MV-4-11 (cell line): ENCODE measurements at regions not wholly inside any gene's neighbourhood (a gene's known extent, or its start where the extent isn't known, plus 50 kb on each side); places are given as distances from the start of the nearest gene placed in this dataset.
"Not testable (repeated sequence)": the region's sequence is repeated elsewhere in the genome, so short reads cannot be mapped to it uniquely, and the experiment has no call there.

Experiments
- DNase-seq: peaks from one replicate; lab custom pipeline; 2025; lab: John Stamatoyannopoulos, UW

DNA sequence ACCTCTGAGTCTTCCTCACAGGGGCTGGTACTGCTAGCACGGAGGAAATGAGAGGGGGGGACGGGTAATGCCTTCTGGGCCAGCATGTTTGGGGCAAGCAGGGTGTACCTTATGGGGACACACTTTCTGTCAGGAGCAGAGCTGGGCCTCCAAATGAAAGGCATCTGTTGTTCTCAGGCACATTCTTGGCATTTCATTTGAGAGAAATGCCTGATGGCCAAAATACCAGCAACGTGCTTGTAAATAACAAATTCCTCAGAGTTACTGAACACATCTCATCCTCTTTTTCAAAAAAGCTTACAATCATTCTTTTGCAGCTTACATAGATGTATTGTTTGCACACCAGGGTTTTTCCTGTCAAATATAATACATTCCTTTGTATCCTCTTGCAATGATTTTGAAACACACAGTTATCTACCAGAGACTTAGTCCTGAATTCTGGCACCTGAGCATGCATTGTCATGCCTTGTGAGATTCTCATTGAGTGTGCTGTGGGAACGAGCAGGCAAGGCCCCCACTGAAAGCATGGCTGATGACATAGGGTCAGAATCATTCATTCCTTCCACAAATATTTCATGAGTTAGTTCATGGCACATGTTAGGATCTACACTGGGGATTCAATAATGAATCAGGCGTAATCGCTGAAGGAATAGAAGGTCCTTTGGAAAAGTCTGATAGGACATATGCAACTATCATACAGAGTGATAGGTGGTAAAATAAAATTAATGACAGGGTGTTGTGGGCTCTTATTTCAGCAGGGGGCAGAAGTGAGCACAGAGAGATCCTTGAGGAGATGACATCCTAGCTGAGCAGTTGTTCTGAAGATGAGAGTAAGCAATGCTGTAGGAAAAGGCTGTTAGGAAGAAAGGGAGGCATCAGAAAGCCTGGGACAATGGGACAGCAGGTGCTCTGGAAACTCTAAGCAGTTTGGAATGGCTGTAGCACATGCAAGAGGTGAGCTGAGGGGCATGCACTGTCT, 260.9 kb upstream of the TUT7 start:
- no peak for DNase-seq

DNA sequence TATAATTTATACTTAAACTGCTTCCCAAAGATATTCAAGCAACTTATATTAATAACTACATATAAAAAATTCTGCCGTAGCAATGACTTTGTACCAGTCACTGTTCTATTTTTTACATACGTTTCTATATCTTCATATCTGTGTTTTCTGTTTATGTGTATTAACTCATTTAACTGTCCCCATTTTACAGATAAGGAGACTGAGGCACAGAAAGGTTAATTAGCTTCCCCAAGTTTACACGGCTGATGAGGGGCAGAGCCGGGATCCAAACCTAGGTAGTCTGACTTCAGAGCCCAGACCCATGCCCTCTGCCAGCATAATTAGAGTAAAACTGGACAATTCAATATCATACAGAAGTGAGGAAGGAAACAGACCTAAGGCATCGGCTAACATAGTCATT, 259.7 kb upstream of the TUT7 start:
- no peak for DNase-seq

DNA sequence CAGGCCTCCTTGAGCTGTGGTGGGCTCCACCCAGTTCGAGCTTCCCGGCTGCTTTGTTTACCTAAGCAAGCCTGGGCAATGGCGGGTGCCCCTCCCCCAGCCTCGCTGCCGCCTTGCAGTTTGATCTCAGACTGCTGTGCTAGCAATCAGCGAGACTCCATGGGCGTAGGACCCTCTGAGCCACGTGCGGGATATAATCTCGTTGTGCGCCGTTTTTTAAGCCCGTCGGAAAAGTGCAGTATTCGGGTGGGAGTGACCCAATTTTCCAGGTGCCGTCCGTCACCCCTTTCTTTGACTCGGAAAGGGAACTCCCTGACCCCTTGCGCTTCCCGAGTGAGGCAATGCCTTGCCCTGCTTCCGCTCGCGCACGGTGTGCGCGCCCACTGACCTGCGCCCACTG, 257.3 kb upstream of the TUT7 start:
- not testable (repeated sequence) for DNase-seq

DNA sequence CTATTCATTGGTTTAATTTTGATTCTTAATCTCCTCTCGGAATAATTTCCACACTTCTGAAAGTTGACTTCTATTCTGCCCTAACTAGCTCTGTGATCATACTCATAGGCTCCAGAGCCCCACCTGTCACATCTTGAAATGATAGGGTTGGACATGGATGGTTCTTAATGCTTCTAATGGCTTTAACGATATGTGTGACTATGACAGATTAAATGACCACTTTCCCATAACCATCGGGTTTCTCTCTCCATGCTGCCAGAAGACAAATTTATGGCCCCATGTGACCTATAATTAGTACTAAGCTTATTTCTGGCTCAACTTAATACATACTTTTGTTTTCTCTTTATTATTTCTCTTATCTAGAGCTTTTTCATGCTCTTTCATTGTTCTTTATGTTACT, 251.1 kb upstream of the TUT7 start:
- no peak for DNase-seq

DNA sequence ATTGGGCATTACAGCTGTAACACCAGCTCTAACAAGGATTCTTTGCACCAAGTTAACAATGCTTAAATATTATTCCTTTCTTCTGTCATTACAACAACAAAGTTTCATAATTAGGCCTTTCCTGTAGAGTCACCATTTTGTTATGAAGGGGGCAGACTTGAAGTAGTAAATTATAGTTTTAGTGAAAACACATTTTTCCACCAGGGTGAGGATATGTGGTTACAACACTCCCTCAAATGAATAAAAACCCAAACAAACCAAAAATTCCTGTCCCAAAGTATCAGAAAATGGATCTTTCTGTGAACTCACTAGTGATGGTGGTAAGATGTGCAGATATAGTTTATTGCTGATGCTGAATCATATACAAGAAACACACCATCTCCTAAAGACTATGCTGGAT, 250.5 kb upstream of the TUT7 start:
- no peak for DNase-seq

DNA sequence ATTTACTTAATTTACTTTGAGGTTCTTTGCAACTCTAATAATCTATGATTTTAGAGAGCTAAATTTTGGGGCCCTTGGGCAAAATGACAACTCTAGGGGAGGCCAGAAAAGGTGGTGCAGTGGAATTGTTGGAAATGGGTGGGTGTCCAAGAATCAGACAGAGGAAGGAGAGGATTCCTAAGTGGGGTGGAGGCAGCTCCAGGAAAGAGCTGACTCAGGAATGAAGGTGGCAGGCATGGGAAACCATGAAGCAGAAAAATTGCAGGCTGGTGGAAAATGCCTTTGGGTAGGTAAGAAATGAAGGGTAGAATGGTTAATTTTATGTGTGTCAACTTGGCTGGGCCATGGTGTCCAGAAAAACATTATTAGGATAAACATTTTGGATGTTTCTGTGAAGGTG, 248.5 kb upstream of the TUT7 start:
- DNase-seq: no peak

DNA sequence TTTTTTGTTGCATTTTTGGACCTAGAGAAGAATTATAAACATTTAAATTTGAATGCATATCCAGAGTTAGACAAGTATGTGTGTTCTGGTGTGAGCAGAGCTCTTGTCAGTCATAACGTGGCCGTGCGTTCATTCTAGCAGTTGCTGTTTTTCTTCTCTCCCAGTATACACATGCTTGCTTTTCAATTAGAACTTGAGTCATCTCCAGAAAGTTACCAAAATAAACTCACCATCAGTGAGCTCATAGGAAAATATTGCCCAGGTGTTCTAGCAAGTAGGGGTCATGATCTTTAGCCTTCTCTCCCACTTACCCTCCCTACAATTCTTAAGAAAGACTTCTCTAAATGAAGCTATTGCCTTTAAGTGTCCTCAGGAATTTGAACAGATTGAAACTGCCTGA, 247.5 kb upstream of the TUT7 start:
- DNase-seq: no peak

DNA sequence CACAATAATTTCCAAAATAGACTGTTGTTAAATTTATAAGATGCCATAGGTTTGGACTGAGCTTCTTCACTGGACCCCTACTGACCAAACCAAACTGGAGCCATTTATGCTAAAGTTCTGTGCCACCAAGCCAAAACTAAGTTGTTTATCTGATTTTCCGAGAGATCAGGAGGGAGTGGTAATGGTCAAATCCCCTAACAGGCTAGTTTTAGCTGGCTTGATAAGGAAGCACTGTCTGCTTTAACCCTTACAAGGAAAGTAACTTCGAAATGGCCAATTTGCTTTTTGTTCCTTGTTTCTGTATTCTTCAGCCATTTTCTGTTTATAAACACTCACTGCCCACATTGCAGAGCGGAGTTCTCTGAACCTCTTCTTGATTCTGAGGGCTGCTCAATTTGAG, 246.8 kb upstream of the TUT7 start:
- DNase-seq: no peak

DNA sequence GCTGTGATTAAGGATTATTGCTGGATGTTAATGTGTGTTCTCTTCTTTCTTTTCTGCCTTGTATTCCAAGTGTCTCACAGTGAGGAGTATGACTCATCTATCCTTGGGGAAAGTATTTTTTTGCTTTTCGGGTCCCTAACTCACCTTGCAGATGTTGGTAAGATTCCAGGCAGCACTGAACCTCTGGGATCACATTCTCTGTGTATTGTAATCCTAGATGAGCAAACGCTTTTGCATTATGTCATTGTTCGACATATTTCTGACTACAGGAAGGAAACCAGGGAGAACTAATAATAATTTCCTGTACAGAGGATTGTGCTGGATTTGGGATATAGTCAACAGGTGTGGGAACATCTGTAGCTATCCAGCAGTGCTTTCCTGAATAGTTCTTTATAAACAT, 246.1 kb upstream of the TUT7 start:
- no peak for DNase-seq

DNA sequence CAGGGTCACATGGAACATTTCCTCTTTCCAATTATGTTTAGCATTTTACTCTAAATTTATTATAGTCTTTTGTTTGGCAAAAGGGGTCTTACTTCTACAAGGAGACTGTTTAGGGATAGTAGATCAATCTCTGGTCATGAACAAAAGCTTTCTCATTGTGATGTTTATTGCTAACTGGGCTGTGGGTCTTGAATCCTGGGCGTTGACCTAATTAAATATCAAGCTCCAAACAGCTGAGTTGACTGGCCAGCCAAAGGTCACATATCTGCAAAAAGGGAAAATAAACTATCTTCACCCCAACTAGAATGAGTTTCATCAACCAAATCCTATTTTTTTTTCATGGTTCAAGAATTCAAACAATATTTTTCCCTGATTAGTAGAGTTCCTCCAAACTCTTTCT, 245.4 kb upstream of the TUT7 start:
- no peak for DNase-seq

DNA sequence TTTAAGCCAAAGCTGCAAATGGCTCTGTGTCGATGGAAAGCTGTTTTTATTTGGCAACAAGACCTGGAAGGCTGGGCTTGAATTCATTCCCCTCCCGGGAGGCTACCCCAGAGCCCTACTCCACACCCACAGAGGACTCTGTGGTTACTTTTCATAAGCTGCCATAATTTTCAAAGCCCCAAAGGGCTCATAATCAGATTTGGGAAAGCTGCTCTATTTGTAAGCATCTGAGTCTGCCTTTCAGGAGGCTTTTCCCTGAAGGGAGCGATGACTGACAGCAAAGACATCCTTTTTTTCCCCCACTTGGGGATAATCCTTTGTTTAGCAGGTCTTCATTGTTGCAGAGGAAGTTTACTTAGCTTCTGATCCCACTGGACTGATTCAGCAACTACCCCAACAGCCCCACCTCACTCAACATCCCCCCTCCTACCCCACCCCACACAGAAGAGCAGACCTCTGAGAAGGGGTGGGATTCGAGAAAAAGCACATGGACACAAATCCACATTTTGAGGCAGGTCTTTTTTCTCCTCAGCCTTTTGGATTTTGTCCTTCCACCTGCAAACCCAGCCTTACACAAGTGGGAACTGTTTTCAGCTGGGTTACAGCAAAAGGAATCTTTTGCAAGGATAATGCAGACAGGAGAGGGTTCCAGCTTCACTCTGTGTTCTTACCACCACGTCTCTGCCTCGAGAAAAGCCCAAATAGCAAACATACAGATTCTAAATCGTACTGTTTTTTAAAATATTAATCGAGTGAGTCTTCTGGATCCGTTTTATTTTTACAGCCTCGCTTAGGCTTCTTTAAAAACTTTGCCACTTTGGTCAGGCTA, 244.4 kb upstream of the TUT7 start:
- DNase-seq: no peak

DNA sequence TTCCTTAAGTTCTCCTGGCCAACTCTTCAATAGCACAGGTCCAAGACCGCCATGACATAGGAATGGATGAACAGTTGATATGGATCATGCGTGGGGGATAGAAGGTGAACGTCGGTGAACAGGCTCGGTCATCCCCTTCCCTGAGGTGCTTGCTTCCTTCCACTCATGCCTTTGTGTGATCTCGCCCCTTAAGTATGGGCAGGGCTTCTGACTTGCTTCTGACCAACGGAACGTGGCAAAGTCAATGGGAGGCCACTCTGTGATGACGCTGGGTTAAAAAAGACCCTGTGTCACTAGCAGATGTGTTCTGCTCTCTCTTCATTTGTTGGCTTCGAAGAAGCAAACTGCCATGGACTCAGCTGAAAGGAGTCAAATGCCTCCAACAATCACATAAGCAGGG, 240.5 kb upstream of the TUT7 start:
- no peak for DNase-seq

DNA sequence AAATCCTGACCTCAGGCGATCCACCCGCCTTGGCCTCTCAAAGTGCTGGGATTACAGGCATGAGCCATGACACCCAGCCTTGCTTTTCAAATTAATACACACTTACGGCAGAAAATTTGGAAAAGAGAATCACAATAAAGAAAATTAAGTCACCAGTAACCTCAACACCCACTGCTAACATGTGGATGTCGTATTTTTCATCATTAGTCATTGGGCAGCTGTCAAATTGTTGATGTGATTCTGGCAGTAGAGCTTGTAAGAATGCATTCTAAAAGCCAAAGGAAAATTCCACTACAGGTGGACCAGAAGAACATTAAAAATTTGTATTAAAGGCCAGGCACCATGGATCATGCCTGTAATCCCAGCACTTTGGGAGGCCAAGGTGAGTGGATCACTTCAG, 237.3 kb upstream of the TUT7 start:
- no peak for DNase-seq

DNA sequence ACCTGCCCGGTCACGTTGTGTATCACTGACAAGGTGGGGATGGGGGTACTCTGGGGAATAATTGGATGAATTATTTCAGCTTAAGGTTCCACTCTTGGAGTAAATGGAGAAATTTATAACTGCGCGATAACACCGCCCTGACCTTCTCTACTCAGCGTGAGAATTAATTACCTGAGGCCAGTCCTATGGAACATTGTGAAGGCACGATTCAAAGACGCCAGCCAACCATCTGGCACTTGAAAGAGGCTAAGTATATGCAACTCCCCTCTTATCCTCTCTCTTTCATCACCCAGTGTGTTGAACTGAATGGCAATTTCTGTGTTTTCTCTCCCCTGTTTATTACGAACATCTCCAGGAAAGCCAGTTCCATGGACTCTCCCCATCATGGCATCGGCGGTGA, 235.5 kb upstream of the TUT7 start:
- DNase-seq: no peak

DNA sequence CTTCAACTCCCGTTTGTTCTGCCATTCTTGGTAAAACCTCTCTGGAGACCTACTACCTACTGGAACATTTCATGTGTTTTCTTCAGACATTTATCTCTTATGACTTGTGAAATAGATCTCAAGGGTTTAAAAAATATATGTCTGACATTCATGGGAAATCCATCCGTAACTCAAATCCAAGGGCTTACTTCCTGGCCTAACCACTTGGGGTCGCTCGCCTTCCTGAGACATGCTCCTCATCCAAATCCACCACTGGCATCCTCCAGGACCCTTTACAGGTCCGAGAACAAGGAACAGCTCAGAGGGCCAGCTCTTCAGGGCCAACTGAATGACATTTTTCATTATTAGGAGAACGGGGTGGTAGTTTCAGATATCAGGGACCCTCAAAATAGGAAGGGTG, 235.1 kb upstream of the TUT7 start:
- DNase-seq: no peak

DNA sequence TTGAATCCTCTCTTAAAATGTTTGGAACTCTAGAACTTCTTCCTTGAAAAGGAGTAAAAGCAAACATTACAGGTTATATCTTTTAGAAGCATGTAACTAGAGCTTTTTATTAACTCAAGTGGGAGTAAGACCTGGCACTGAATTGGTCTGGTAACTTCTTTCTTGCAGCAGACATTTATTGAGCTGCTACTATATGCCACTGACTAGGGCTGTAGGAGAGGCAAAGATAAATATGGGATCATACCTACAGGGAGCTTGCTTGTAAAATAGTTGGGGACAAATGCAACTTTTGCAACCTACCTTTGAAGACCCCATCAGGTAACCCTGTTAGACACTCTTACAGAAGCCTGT, 231.9 kb upstream of the TUT7 start:
- DNase-seq: no peak

DNA sequence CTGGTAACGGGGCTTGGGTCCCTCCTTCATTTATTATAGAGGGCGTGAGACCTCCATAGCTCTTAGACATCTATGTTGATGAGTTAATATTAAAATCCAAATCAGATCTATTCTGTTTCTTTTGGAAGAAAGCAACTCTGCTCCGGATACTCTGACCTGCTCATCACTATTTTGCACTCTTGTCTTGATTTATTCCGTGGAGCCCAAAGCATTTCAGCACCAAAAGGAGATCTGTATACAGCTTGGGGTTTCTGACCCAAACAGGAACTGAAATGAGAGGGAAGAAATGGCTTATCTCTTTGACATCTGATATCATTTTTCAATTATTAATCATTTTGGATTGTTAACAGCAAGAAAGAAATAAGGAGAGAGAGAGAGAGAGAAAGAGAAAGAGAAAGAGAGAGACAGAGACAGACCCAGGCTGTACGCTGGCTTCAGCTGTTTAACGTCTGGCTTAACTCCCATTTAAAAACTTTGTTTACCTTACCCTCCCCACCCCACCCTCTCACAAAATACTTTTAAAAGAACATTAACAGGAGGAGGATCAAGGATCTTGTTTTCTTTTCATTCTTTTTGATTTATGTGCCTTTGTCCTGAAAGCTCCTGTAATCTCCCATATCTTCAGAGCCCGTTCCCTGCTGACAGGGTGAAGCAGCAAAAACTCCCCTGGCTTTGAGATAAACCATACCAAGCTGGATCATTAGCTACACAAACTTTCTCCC, 231.4 kb upstream of the TUT7 start:
- no peak for DNase-seq

DNA sequence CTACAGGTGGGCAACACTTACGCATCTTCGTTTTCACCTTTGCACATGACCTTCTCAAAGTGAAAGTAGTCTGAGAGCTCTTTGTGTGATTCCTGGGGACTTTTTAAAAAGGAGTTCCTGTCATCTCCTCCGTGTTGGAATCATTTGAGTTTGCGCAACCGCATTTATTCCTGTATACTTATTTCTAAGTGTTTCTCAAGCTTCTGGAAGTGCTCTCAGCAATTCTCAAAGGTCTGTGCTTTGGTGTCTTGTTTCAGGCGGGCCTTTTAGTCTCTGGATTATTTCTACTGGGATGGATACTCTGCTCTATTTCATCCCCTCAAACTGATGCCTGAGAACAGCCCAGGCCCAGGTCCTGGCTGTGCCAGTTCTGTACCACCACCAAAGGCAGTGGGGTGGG, 226.5 kb upstream of the TUT7 start:
- no peak for DNase-seq

DNA sequence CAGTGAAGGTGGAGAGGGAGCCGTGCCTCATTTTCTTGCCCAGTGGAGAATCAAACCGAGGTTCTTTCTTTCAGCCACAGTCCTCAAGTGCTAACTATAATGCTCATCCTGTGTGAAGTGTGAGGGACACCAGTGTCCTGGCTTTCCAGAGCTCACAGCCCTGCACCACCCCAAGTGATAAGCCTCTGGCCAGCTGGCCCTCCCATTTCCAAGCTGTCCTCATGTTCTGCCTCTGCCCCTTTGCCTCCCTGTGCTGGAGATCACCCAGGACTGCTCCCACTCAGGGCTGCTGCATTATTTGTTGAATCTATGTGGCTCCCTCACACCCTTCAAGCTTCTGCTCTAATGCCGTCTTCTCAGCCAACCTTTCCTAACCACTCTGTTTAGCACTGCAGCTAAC, 224.5 kb upstream of the TUT7 start:
- DNase-seq: no peak

DNA sequence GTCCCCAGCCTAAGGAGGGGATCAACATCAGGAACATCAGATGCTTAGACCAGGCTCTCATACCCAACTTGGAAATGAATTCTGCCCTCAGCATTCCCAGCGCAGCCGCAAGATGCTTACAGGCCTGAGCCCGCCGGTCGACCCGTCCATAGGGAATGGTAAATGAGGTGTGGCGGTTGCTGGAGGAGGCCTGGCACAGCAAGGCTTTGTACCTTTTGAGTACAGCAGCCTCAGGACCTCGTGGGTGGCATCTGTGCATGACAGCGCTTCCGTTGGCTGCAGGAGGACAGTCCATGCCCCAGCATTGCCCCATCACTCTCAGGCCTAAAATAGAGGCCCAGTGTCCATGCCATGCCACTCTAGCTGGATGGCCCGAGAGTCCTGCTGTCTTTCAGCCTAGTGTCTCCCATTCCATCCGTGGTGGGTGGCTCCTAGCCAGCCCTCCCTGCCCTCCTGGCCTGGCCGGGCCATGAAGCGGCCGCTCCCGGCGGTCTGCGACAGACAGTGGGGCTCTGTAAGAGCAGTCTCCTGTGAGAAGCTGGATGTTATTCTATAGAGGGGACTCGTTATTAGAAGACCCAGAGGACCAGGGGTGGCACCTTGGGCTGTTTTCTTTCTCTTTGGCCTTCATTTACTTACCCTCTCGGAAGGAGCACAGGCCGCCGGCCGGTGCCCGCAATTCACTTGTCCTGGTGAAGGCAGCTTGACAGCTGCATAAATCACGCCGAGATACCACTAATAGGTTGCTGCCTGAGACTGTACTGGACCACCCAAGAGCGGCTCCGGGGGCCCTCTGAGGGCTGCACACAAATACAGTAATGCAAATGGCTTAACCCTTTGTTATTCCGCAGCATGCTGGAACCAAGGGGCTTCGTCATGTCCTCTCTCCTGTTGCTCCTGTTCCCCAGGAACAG, 223.5 kb upstream of the TUT7 start:
- DNase-seq: no peak

DNA sequence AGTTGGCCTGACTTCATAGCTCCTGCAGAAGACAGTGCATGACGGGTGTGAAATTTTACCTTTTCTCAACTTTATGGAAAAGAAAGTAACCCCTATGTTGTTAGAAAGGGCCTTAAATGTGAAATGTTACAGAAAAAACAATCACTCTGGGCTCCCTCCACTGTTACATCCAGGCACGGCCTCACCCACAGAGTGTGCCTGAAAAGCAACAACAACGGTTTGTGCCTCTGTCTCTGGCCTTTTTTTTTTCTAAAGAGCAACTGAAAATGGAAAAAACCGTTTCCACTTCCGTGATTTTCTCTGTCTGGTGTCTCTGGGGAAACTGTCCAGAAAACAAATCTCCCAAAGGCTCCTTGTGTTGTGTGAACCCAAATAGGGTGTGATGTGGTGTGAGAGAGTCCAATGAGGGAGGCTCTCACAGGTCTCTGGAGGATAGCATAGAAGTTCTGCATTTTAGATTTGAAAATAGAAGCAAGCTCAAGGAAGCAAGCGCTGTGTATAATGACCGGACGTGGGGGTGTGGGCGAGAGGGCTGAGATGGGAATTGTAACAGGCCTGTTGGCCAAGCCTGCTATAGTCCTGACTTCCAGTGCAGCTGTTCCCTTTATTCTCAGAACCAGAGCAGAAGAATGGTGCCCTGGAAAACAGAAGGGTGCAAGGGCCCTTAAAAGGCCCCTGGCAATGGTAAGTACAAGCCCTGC, 221.8 kb upstream of the TUT7 start:
- DNase-seq: no peak
